GM23338 (cell line): ENCODE measurements at regions not wholly inside any gene's neighbourhood (a gene's known extent, or its start where the extent isn't known, plus 50 kb on each side); places are given as distances from the start of the nearest gene placed in this dataset.

Experiments used
- ATAC-seq: fragments of 200-7000 bp; cut with Tn5 transposase; 3 replicates; pipeline ENCODE4 v1.9.1; 2020
- DNase-seq: peaks from one replicate; pipeline ENCODE4 v3.0.0-alpha.2; 2015; ENCODE audit warnings: low spot score
- H2AFZ ChIP-seq: fragments of 200-600 bp; sonication (generic); 2 replicates; pipeline ENCODE4 v1.8.0; 2016; ENCODE audit warnings: antibody characterized with exemption, mild to moderate bottlenecking, moderate library complexity
- H3F3A ChIP-seq: fragments of 200-600 bp; sonication (generic); replicated peaks from 2 replicates; pipeline ENCODE4 v1.8.0; 2017; ENCODE audit warnings: antibody characterized with exemption, mixed run types, low read depth
- H3K27ac ChIP-seq: fragments of 200-600 bp; sonication (generic); 2 replicates; pipeline ENCODE4 v1.6.1; 2016; ENCODE audit warnings: low read depth
- H3K27me3 ChIP-seq: fragments of 200-600 bp; sonication (generic); 2 replicates; pipeline ENCODE4 v1.8.0; 2016; ENCODE audit warnings: mild to moderate bottlenecking, mixed run types, moderate library complexity; ENCODE audit not compliant: insufficient read depth
- H3K36me3 ChIP-seq: fragments of 200-600 bp; sonication (generic); 2 replicates; pipeline ENCODE4 v1.8.0; 2016; ENCODE audit warnings: mild to moderate bottlenecking; ENCODE audit not compliant: insufficient read depth
- H3K4me1 ChIP-seq: fragments of 200-600 bp; sonication (generic); 2 replicates; pipeline ENCODE4 v1.8.0; 2016; ENCODE audit warnings: mild to moderate bottlenecking, moderate library complexity; ENCODE audit not compliant: insufficient read depth
- H3K4me2 ChIP-seq: fragments of 200-600 bp; sonication (generic); 2 replicates; pipeline ENCODE4 v1.7.1; 2017; ENCODE audit warnings: mixed run types
- H3K4me3 ChIP-seq: fragments of 200-600 bp; sonication (generic); 2 replicates; pipeline ENCODE4 v1.6.1; 2016; ENCODE audit warnings: mixed run types
- H3K79me2 ChIP-seq: fragments of 200-600 bp; sonication (generic); replicated peaks from 2 replicates; pipeline ENCODE4 v1.8.0; 2017; ENCODE audit warnings: mild to moderate bottlenecking; ENCODE audit not compliant: insufficient read depth
- H3K9me2 ChIP-seq: fragments of 200-600 bp; sonication (generic); 2 replicates; pipeline ENCODE4 v1.8.0; 2017; ENCODE audit not compliant: insufficient read depth
- H4K20me1 ChIP-seq: fragments of 200-600 bp; sonication (generic); replicated peaks from 2 replicates; pipeline ENCODE4 v1.8.0; 2017; ENCODE audit warnings: mild to moderate bottlenecking; ENCODE audit not compliant: insufficient read depth
- H3K27ac Mint-ChIP-seq: 2 replicates; pipeline ENCODE4 v1.8.0; 2020; ENCODE audit warnings: inconsistent platforms, mild to moderate bottlenecking, moderate library complexity, mixed read lengths
- H3K27me3 Mint-ChIP-seq: 3 replicates; pipeline ENCODE4 v1.8.0; 2022; ENCODE audit warnings: low read depth, mild to moderate bottlenecking, moderate library complexity, mixed read lengths, inconsistent platforms; ENCODE audit not compliant: insufficient read depth, poor library complexity
- H3K36me3 Mint-ChIP-seq: 3 replicates; pipeline ENCODE4 v1.8.0; 2021; ENCODE audit warnings: low read depth, mild to moderate bottlenecking, inconsistent platforms, moderate library complexity, mixed read lengths
- H3K4me1 Mint-ChIP-seq: 3 replicates; pipeline ENCODE4 v1.8.0; 2020; ENCODE audit warnings: mild to moderate bottlenecking, inconsistent platforms, mixed read lengths
- H3K4me3 Mint-ChIP-seq: 3 replicates; pipeline ENCODE4 v1.8.0; 2021; ENCODE audit warnings: moderate library complexity, mild to moderate bottlenecking, inconsistent platforms, mixed read lengths
- H3K9me3 Mint-ChIP-seq: 3 replicates; pipeline ENCODE4 v1.8.0; 2020; ENCODE audit warnings: moderate library complexity, mild to moderate bottlenecking, inconsistent platforms, mixed read lengths
- CREB1 ChIP-seq: fragments of 250-450 bp; sonication (Bioruptor Pico); IDR thresholded peaks from 2 replicates; pipeline ENCODE4 v1.5.0; 2020; ENCODE audit warnings: low read depth, mild to moderate bottlenecking, moderate library complexity
- CTCF ChIP-seq, 2 experiments: fragments of 200-600 bp in 1 of 2; sonication (generic) in 1 of 2; conservative IDR thresholded peaks; 2 replicates each; pipeline versions ENCODE4 v1.5.1 to v1.6.1; 2016 to 2017; ENCODE audit warnings: antibody characterized with exemption in 2 of 2, low read depth in 2 of 2, mild to moderate bottlenecking in 2 of 2, moderate library complexity in 1 of 2
- EZH2 ChIP-seq: fragments of 200-600 bp; sonication (generic); IDR thresholded peaks from one replicate; pipeline ENCODE4 v1.8.0; 2017; ENCODE audit warnings: antibody characterized with exemption, mild to moderate bottlenecking, low read depth; ENCODE audit not compliant: unreplicated experiment
- EZH2phosphoT487 ChIP-seq: fragments of 200-600 bp; sonication (generic); IDR thresholded peaks from one replicate; pipeline ENCODE4 v1.8.1; 2018; ENCODE audit warnings: antibody characterized with exemption; ENCODE audit not compliant: unreplicated experiment
- JUNB ChIP-seq: IDR thresholded peaks from one replicate; pipeline ENCODE4 v1.6.1; 2016; ENCODE audit warnings: antibody characterized with exemption; ENCODE audit not compliant: unreplicated experiment
- NANOG ChIP-seq: IDR thresholded peaks from 2 replicates; pipeline ENCODE4 v1.6.1; 2016; ENCODE audit warnings: antibody characterized with exemption, borderline replicate concordance
- POLR2AphosphoS5 ChIP-seq: IDR thresholded peaks from 2 replicates; pipeline ENCODE4 v1.6.1; 2016; ENCODE audit warnings: antibody characterized with exemption, low read depth
- STAT1 ChIP-seq: IDR thresholded peaks from one replicate; pipeline ENCODE4 v1.6.1; 2016; ENCODE audit warnings: antibody characterized with exemption; ENCODE audit not compliant: unreplicated experiment
- ZNF114 ChIP-seq: fragments of 250-450 bp; sonication (Bioruptor Pico); IDR thresholded peaks from 2 replicates; pipeline ENCODE4 v1.5.0; 2020; ENCODE audit warnings: mild to moderate bottlenecking, moderate library complexity
- ZNF331 ChIP-seq: fragments of 250-450 bp; sonication (Bioruptor Pico); IDR thresholded peaks from 2 replicates; pipeline ENCODE4 v1.5.0; 2020; ENCODE audit warnings: low read depth, mild to moderate bottlenecking, moderate library complexity
- ZNF462 ChIP-seq: fragments of 250-450 bp; sonication (Bioruptor Pico); IDR thresholded peaks from 2 replicates; pipeline ENCODE4 v1.5.0; 2020; ENCODE audit warnings: mild to moderate bottlenecking, moderate library complexity
- TF ChIP-seq, protein P1 (sequence below): IDR thresholded peaks from 2 replicates; pipeline ENCODE4 v1.6.1; 2016; ENCODE audit warnings: antibody characterized with exemption
- TF ChIP-seq, protein P2 (sequence below): IDR thresholded peaks from one replicate; pipeline ENCODE4 v1.6.1; 2018; ENCODE audit warnings: antibody characterized with exemption; ENCODE audit not compliant: unreplicated experiment

DNA sequence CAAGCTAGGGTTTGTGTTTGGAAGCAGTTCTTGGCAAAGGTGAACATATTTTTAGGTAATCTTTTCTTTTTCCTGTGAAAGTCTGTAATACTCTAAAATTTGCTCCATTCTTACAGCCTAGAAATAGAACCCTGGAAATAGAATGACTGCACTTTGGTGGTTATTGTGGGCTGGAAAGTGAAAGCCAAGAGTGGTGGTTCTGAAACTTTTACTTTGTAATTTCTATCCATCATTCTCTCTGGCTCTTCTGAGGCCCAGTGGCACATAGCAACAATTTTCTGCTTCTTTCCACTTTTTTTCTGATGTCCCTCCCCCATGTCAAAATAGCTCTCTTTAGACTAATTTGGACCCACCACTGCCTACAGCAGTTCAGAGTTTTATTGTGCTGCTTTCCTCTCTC, 300.4 kb upstream of the RPS6KA3 start:
- no peaks in the 10 kb centered on the region for H3K36me3 Mint-ChIP-seq
- no peaks in the 10 kb centered on the region for H3K9me2 ChIP-seq
- no peaks in the 10 kb centered on the region; the same call in 1 of the 2 replicates for H3K4me1 ChIP-seq
- H3F3A ChIP-seq = no peaks in the 10 kb centered on the region
- H3K27ac Mint-ChIP-seq = no peak overlapping the region
- H3K27me3 ChIP-seq = no peaks in the 10 kb centered on the region
- no peak overlapping the region for H3K27ac ChIP-seq
- TF ChIP-seq ZNF114 (no peak), JUNB (no peak), ZNF462 (no peak), EZH2 (no peak), EZH2phosphoT487 (no peak), POLR2AphosphoS5 (no peak), CREB1 (CRISPR knock-in tag) (no peak), CTCF (conservative IDR thresholded peaks at IDR 0.05; ENCODE audit: low read depth in 2 of 2) (no peak), STAT1 (no peak), ZNF331 (no peak), NANOG (no peak)
- TF ChIP-seq, protein P1, sequence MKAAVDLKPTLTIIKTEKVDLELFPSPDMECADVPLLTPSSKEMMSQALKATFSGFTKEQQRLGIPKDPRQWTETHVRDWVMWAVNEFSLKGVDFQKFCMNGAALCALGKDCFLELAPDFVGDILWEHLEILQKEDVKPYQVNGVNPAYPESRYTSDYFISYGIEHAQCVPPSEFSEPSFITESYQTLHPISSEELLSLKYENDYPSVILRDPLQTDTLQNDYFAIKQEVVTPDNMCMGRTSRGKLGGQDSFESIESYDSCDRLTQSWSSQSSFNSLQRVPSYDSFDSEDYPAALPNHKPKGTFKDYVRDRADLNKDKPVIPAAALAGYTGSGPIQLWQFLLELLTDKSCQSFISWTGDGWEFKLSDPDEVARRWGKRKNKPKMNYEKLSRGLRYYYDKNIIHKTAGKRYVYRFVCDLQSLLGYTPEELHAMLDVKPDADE = no peak
- TF ChIP-seq, protein P2, sequence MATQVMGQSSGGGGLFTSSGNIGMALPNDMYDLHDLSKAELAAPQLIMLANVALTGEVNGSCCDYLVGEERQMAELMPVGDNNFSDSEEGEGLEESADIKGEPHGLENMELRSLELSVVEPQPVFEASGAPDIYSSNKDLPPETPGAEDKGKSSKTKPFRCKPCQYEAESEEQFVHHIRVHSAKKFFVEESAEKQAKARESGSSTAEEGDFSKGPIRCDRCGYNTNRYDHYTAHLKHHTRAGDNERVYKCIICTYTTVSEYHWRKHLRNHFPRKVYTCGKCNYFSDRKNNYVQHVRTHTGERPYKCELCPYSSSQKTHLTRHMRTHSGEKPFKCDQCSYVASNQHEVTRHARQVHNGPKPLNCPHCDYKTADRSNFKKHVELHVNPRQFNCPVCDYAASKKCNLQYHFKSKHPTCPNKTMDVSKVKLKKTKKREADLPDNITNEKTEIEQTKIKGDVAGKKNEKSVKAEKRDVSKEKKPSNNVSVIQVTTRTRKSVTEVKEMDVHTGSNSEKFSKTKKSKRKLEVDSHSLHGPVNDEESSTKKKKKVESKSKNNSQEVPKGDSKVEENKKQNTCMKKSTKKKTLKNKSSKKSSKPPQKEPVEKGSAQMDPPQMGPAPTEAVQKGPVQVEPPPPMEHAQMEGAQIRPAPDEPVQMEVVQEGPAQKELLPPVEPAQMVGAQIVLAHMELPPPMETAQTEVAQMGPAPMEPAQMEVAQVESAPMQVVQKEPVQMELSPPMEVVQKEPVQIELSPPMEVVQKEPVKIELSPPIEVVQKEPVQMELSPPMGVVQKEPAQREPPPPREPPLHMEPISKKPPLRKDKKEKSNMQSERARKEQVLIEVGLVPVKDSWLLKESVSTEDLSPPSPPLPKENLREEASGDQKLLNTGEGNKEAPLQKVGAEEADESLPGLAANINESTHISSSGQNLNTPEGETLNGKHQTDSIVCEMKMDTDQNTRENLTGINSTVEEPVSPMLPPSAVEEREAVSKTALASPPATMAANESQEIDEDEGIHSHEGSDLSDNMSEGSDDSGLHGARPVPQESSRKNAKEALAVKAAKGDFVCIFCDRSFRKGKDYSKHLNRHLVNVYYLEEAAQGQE = no peak
- no peaks in the 10 kb centered on the region for H3K9me3 Mint-ChIP-seq
- H3K4me3 ChIP-seq = no peak overlapping the region
- ATAC-seq (no peak), DNase-seq (no peak)
- peaks cover 18% of the 10 kb centered on the region for H3K4me1 Mint-ChIP-seq
- H3K4me3 Mint-ChIP-seq = no peak overlapping the region
- no peaks in the 10 kb centered on the region for H4K20me1 ChIP-seq
- no peak overlapping the region for H2AFZ ChIP-seq
- no peaks in the 10 kb centered on the region for H3K27me3 Mint-ChIP-seq
- H3K79me2 ChIP-seq = no peaks in the 10 kb centered on the region
- no peaks in the 10 kb centered on the region for H3K36me3 ChIP-seq
- no peak overlapping the region for H3K4me2 ChIP-seq
